ENCODE measurements at regions not wholly inside any gene's neighbourhood (a gene's known extent, or its start where the extent isn't known, plus 50 kb on each side); places are given as distances from the start of the nearest gene placed in this dataset.

DNA sequence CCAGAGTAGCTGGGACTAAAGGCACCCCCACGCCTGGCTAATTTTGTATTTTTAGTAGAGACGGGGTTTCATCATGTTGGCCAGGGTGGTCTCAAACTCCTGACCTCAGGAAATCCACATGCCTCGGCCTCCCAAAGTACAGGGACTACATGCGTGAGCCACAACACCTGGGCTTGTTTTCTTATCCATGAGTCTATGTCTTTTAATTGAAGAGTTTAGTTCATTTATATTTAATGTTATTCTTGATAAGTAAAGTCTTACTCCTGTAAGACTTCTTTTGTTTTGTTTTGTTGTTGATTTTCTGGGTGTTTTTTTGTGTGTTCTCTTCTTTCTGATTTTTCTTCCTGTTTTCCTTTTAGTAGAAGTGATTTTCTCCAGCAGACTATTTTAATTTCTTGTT, 621.0 kb downstream of the LTN1 start:
- no peak for TF ChIP-seq CTCF (IDR thresholded peaks at IDR 0.05; ENCODE audit: control extremely low read depth, extremely low read depth)
- no peak overlapping the region for H3K27ac ChIP-seq (ENCODE audit: low read depth in 1 of 2, low read length in 1 of 2)
- H3K4me1 ChIP-seq (ENCODE audit: control insufficient read depth in 5 of 5, insufficient read depth in 5 of 5, low read length in 5 of 5): no peaks in the 10 kb centered on the region
- 86 to 95% methylated on average over 4 of the region's 4 CpGs for WGBS, 2 donors
- H3K9ac ChIP-seq (ENCODE audit: insufficient read depth in 1 of 2, low read length in 2 of 2): no peak overlapping the region
- DNase-seq (no peak), ATAC-seq (ENCODE audit: insufficient read depth, low FRiP score) (no peak)
- H3K9me3 ChIP-seq (ENCODE audit: control insufficient read depth in 4 of 4, insufficient read depth in 3 of 4, low read length in 3 of 4): peaks cover 0 to 6% (median 1%) of the 10 kb centered on the region in 4 donors
- no peak overlapping the region for H3K4me3 ChIP-seq
- H3K36me3 ChIP-seq (ENCODE audit: control insufficient read depth in 4 of 4, insufficient read depth in 4 of 4, low read length in 4 of 4): no peaks in the 10 kb centered on the region
- no peaks in the 10 kb centered on the region for H3K27me3 ChIP-seq (ENCODE audit: control insufficient read depth in 3 of 3, insufficient read depth in 3 of 3, low read length in 2 of 3)

- no peak overlapping the region for H3K4me3 ChIP-seq
- no peak for TF ChIP-seq CTCF (IDR thresholded peaks at IDR 0.05; ENCODE audit: control extremely low read depth, extremely low read depth)
- H3K9ac ChIP-seq (ENCODE audit: insufficient read depth in 1 of 2, low read length in 2 of 2): no peak overlapping the region
- DNase-seq (no peak), ATAC-seq (ENCODE audit: insufficient read depth, low FRiP score) (no peak)
- H3K4me1 ChIP-seq (ENCODE audit: control insufficient read depth in 5 of 5, insufficient read depth in 5 of 5, low read length in 5 of 5): no peaks in the 10 kb centered on the region
- H3K27ac ChIP-seq (ENCODE audit: low read depth in 1 of 2, low read length in 1 of 2): no peak overlapping the region
- no peaks in the 10 kb centered on the region for H3K36me3 ChIP-seq (ENCODE audit: control insufficient read depth in 4 of 4, insufficient read depth in 4 of 4, low read length in 4 of 4)
- no peaks in the 10 kb centered on the region for H3K9me3 ChIP-seq (ENCODE audit: control insufficient read depth in 4 of 4, insufficient read depth in 3 of 4, low read length in 3 of 4)
- H3K27me3 ChIP-seq (ENCODE audit: control insufficient read depth in 3 of 3, insufficient read depth in 3 of 3, low read length in 2 of 3): no peaks in the 10 kb centered on the region
Observed at GRCh38 chr21:28359300-28359699, 633.4 kb downstream of the LTN1 start.

GRCh38 chr21:28358702-28359101, 634.0 kb downstream of the LTN1 start:
- Histone ChIP-seq H3K9ac (ENCODE audit: insufficient read depth in 1 of 2, low read length in 2 of 2) (no peak overlapping the region), H3K4me3 (no peak overlapping the region), H3K4me1 (ENCODE audit: control insufficient read depth in 5 of 5, insufficient read depth in 5 of 5, low read length in 5 of 5) (no peaks in the 10 kb centered on the region), H3K36me3 (ENCODE audit: control insufficient read depth in 4 of 4, insufficient read depth in 4 of 4, low read length in 4 of 4) (no peaks in the 10 kb centered on the region), H3K27me3 (ENCODE audit: control insufficient read depth in 3 of 3, insufficient read depth in 3 of 3, low read length in 2 of 3) (no peaks in the 10 kb centered on the region), H3K27ac (ENCODE audit: low read depth in 1 of 2, low read length in 1 of 2) (no peak overlapping the region), H3K9me3 (ENCODE audit: control insufficient read depth in 4 of 4, insufficient read depth in 3 of 4, low read length in 3 of 4) (no peaks in the 10 kb centered on the region)
- 90 to 95% methylated on average over 4 of the region's 4 CpGs for WGBS, 2 donors
- ATAC-seq (ENCODE audit: insufficient read depth, low FRiP score) (no peak), DNase-seq (no peak)
- TF ChIP-seq CTCF (IDR thresholded peaks at IDR 0.05; ENCODE audit: control extremely low read depth, extremely low read depth): no peak

DNA sequence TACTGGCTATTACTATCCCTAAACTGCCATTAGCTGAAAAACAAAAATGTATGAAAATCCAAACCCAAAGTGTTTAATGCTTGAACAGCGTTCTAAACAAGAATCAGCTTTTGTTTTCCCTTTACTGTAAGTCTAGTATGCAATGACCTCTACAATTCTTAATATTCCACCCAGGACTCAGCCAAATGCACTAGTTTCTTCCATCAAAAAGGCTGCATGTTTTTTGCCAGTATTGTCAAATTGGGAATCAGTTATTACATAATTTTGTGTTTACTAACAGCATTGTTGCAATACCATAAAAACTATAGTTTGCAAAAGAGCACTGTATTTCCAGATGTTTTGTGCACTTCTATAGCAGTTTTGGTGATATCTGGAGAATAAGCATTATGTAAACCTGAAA, 634.5 kb downstream of the LTN1 start:
- no peak for ATAC-seq (ENCODE audit: insufficient read depth, low FRiP score)
- Histone ChIP-seq H3K9me3 (ENCODE audit: control insufficient read depth in 4 of 4, insufficient read depth in 3 of 4, low read length in 3 of 4) (no peaks in the 10 kb centered on the region), H3K27me3 (ENCODE audit: control insufficient read depth in 3 of 3, insufficient read depth in 3 of 3, low read length in 2 of 3) (no peaks in the 10 kb centered on the region), H3K9ac (ENCODE audit: insufficient read depth in 1 of 2, low read length in 2 of 2) (no peak overlapping the region), H3K4me1 (ENCODE audit: control insufficient read depth in 5 of 5, insufficient read depth in 5 of 5, low read length in 5 of 5) (no peaks in the 10 kb centered on the region), H3K4me3 (no peak overlapping the region), H3K27ac (ENCODE audit: low read depth in 1 of 2, low read length in 1 of 2) (no peak overlapping the region), H3K36me3 (ENCODE audit: control insufficient read depth in 4 of 4, insufficient read depth in 4 of 4, low read length in 4 of 4) (no peaks in the 10 kb centered on the region)
- peak in 1 of 3 donors; percentile 29 for DNase-seq
- 85 to 93% methylated on average over 1 of the region's 1 CpG for WGBS, 2 donors
- TF ChIP-seq CTCF (IDR thresholded peaks at IDR 0.05; ENCODE audit: control extremely low read depth, extremely low read depth): no peak

All from lung (tissue), 11 donors.